GM19238 (cell line): ENCODE measurements at regions not wholly inside any gene's neighbourhood (a gene's known extent, or its start where the extent isn't known, plus 50 kb on each side); places are given as distances from the start of the nearest gene placed in this dataset.
"Not testable (repeated sequence)": the region's sequence is repeated elsewhere in the genome, so short reads cannot be mapped to it uniquely, and the experiment has no call there.

ENCODE experiments used
- DNase-seq: peaks from one replicate; pipeline ENCODE4 v3.0.0; 2011; ENCODE audit warnings: low spot score; ENCODE audit not compliant: insufficient read length

DNA sequence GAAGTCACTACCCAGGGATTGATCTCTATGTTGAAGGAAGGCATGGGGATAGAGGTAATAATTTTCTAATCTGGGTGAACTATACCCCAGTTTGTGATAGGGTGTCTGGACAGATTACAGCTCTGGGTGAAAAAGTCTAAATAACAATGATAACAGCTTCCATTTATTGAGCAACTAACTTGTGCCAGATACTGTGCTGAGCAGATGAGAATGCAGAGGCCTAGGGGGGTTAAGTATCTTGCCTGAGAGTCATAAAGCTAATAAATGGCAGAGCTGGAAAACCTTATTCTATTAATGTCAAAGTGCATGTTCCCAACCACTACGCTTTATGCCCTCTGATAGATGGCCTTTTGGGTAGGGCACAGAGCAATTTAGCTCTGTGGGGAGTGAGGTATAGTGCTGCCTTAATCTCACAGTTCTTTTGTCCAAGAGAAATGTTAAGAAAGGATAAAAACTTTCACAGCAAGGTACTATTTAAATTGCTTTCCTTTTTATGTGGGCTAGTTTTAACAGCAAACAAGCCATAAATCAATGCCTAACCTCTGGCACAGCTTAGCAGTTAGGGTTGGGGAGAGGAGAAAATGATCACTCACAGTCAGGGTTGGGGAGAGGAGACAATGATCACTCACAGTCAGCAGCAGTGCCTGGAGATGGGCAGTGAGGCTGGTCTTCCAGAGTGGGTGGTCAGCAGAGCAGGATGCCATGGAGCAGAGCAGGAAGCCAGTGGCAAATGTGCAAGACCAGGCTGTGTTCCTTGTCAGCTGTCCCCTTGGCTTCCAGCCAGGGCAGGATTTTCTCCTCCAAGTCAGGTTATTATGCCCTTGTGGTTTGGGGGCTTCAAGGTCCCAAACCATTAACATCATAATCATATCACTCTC lies 187.0 kb downstream of the CARTPT start:
- no peak for DNase-seq

DNA sequence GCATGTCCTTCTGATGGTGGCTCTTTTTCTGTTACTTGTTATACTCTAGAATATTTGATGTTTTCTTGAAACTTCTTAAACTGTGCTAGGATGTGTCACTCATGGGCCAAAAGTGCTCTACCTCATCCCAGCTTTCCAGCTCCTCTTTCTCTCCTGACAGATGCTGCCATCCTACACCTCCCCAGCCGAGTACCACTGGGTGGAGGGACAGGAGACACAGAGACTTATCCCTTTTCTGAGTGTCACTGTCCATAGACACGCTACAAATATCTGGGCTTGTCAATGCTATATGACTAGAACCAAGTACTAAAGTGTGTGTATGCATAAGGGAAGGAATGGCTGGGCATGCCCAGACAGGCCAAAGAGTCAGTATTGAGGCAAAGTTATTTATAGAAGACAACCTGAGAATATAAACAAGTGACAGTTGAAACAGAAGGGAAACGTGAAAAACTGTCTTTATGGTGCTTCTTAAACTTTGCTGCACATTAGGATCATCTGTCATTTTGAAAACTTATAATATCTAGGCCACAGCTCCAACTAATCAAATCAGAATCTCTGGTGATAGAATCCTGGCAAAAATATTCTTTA lies 188.0 kb downstream of the CARTPT start:
- DNase-seq = no peak

DNA sequence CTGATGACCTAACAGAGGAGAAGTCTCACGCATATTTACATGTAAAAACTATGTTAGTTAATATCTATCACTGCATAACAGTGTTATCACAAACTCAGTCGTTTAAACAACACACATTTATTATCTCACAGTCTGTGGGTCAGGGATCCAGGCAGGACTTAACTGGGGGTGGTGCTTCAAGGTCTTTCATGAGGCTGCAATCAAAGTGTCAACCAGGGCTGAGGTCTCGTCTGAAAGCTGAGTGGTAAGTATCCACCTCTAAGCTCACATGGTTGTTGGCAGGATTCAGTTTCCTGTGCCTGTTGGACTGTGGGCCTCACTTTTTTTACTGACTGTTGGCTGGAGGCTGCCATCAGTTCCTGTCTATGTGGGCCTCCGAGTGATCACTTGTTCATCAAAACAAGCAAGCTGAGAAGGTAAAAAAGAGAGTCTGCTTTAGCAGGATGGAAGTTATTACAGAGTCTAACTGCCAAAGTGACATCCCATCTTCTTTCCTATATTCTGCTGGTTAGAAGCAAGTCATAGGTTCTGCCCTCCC lies 188.6 kb downstream of the CARTPT start:
- no peak for DNase-seq

DNA sequence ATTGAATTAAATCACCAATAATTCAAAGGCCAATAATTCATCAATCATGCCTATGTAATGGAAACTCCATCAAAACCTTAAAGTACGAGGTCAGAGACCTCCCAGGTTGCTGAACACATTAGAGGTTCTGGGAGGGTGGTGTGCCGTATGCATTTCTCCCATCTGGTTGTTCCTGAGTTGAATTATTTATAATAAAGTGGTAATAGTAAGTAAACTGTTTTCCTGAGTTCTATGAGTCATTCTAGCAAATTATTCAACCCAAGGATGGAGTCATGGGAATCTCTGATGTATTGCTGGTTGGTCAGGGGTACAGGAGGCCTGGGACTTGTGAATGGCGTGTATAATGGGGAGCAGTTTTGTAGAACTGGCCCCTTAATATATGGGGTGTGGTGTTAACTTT lies 191.7 kb downstream of the CARTPT start:
- no peak for DNase-seq

DNA sequence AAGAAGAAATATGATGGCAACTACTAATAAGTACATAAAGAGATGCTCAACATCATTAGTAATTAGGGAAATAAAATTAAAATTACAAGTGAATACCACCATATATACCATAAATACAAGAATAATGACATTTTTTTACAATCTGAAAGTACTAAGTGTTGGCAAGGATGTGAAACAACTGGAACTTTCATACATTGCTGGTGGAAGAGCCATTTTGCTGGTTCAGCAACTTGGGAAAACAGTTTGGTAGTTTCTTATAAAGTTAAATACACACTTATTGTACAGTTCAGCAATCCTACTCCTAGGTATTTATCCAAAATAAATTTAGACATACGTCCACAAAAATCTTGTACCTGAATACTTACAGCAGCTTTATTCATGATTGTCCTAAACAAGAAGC lies 192.9 kb downstream of the CARTPT start:
- no peak for DNase-seq

DNA sequence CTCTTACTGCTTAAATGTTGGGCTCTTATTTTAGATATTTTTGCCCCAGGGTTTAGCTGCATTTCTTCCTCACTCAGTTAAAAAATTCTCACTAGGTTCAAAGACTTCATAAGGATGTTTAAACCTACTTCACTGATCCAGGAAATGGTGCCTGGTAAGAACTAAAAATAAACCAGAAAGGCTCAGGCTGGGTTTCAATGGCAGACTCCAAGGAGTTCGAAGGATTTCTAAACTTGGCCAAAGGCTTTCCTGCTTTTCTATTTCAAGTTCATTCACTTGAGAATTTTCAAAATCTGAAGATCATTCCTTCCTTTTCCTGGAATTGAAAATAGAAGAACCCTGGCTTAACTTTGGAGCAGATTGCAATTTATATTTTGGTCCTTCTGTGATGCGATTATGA lies 193.0 kb upstream of the MAP1B start:
- no peak for DNase-seq

DNA sequence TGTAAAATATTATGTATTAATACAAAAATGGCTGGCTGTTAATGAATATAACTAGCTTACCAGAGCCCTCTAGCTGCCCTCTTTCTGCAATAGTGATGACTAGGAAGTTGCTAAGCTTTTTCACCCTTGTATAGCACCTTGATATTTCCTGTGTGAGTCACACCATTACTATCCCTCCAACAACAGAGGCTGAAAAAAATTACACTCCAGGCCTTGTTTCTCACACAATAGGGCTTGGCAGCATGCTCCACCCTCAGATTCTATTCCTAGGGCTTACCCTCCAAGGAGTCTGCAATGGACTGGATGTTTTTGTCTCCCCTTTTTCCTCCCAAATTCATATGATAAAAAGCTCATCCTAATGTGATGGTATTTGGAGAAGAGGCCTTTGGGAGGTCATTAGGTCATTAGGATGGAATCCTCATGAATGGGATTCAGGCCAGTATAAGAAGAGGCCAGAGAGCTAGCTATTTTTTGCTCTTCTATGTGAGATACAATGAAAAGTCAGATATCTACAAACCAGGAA lies 184.6 kb upstream of the MAP1B start:
- DNase-seq = no peak

DNA sequence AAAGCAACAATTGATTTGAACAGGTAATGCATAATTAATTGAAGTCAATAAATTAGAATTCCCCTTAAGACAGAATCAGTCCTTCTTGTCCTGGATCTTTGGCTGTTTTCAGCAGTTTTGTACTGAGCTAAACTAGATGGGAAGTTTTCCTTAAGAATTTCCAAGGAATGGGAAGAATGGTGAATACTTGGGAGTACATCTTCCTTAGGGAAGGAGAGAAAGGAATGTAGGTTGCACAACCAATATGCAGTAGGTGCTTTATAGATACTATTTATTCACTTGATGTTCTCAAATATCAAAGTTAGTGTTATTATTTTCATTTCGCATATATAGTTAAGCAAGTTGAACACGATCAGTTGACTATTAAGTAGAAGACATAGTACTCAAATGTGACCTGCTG lies 183.5 kb upstream of the MAP1B start:
- DNase-seq = no peak

DNA sequence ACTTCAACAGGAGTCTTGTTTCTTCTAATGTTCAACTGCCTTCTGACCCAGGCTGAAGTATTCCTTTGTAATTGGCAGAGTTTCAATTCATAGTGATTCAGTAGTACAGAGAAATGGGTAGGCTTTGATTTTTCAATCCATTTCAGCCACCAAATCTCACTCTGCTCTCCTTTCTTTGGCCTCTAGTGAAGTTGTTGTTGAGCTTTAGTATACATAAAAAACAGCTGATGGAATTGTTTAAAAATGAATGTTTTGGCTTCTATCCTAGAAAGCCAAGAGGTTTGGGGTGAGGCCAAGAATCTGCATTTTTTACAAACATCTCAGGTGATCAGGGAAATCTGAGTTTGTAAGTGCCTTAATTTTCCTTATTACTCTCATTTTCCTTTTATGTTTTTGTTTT lies 182.9 kb upstream of the MAP1B start:
- DNase-seq = no peak

DNA sequence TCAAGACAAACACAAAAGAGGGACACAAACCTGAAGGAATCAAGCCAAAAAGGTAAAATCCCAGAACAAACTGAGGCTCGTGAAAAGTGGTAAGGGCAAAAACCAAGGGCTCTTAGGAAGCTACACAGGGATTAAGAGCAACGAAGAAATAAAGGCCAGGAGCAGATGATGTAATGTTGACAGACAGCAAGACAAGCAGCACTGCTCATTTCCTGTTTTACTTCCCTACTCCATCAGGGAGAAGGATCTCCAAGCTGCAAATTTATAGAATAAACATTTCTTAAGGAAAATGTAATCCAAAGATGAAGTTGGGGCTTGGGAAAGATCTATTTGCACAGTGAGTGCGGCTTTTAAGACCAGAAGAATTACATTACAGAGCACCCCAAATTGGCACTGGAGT lies 182.3 kb upstream of the MAP1B start:
- no peak for DNase-seq

DNA sequence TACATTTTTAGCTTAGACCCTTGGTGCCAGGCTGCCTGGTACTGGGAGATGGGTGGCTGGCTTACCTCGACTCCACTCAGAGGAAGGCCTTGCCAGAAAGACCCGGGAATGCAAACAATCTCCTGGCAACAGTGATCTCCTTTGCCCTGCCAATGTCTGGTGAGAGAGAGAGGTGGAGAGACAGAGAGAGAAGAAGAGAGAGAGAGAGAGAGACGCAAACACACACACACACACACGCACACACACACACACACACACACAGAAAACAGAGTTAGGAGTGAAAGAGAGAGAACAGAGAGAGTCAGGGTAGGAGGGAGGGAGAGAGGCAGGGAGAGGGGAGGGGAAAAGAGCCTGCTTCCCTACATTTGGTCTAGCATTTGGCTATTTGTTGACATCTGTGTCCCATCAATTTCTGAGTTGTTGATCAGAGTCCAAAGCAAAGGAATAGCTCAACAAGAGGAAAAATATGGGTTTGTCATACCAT lies 181.6 kb upstream of the MAP1B start:
- DNase-seq = no peak

DNA sequence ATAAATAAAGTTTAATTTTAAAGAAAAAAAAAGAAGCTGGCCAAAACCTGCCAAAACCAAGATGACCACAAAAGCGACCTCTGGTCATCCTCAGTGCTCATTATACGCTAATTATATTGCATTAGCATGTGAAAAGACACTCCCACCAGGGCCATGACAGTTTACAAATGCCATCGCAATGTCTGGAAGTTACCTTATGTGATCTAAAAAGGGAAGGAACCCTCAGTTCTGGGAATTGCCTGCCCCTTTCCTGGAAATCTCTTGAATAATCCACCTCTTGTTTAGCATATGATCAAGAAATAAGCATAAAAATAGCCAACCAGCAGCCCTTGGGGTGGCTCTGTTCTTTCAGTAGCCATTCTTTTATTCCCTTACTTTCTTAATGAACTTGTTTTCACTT lies 178.3 kb upstream of the MAP1B start:
- DNase-seq = no peak

DNA sequence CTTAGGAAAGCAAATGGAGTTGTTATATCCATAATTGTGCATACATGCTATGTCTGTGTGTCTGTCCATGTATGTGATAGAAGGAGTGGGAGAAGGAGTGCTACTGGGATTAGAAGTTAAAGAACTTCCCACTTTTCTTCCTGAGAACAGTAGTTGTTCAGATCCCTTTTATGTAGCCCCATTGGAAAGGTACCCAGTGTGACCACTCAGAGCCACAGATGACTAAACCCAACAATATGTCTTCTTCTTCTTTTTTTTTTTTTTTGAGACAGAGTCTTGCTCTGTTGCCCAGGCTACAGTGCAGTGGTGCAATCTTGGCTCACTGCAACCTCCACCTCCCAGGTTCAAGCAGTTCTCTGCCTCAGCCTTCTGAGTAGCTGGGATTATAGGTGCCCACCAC lies 176.7 kb upstream of the MAP1B start:
- not testable (repeated sequence) for DNase-seq

DNA sequence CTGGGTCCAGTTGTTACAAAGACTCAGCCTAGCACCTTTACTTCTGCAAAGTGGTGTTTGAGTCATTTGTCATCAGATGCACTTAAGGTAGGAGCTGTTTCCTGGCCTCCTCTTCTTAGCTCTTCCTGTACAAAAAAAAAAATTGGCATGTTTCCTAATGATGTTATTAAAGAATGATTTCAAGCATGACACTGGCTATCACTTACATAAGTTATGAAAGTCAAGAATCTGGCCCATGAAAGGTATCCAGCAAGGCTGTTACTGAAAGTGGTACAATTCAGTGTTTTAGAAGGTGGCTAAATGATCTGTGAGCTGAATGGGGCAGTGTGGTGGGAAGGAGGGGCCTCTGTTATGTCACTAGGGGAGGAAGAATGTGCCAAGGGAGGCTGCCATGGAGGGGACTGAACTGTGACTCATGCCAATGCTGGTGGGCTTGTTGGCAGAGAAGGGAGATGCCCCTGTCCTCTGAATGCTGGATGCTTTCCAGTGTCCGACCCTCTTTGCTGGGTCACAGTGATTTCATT lies 175.1 kb upstream of the MAP1B start:
- no peak for DNase-seq

DNA sequence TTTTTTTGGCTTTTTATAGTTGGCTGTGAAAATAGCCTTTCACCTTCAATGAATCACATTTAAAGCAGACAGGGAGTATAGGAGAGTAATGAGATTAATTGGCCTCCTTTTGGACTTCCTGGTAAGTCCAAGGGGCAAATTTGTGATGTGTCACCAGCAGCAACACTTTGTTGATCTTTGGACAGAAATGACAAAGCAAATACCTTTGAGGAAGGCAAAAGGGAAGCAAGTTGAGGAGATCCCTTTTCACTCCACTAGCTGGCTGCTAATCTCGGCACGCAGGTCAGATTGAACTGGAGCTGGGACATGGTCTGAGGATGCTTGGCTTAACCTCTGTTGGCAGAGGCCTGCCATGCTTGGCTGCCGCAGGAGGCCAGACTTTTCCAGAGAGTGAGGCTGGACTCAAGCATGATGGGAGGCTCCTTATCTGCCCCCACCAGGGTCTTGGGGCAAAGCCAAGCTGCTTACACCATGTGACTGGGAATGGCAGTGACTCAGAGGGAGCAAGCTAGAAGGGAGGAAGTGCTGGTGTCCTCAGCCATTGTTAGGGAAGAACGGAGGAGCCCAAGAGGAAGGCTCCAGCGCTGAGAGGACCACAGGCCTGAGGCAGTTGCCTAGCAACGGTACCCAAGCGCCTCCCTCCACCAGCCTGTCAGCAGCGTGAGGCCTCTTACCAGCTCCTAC lies 174.5 kb upstream of the MAP1B start:
- no peak for DNase-seq

DNA sequence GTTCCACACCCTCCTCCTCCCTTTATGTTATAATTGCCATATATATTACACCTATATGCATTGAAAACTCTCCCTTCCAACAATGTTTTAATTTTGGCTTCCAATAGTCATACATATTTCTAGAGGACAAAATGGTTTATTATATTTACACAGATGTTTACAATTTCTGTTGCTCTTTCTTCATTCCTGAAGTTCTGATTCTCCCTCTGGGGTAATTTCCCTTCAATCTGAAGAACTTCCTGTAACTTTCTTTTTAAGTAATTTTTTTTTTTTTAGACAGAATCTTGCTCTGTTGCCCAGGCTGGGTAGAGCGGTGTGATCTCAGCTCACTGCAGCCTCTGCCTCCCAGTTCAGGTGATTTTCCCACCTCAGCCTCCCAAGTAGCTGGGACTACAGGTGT lies 173.0 kb upstream of the MAP1B start:
- no peak for DNase-seq

DNA sequence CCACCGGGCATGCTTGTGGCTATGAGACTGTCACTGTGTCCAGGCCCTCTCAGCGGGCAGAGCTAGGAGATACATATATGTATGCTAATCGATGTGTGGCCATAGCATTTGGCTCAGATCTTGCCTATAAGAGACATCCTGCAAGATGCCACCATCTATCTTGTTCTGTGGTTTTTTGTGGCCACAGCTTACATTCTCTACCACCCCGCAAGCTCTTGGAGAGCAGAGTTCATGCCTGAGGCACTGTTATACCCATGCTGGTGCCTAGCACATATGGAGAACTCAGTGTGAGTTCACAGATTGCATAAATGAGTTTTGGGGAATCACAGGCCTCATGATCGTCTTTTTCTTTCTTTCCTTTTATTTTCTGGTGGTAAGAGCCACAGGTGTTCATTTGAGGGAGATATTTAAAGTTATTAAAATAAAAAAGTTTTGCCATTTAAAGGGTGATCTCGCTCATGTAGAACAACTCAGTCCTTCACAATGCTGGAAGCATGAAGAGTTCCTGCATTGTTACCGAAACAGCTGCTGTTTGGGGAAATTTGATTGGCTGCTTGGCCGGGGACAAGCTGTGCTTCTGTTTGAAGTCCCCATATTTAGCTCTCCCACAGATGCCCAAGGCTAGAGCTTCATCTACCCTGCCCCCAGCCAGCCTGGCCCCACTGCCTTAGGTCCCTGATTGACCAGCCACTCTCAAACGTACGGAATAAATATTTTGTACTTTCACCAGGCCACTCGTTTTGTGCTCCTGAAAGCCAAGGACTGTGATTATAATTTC lies 169.2 kb upstream of the MAP1B start:
- DNase-seq = no peak

DNA sequence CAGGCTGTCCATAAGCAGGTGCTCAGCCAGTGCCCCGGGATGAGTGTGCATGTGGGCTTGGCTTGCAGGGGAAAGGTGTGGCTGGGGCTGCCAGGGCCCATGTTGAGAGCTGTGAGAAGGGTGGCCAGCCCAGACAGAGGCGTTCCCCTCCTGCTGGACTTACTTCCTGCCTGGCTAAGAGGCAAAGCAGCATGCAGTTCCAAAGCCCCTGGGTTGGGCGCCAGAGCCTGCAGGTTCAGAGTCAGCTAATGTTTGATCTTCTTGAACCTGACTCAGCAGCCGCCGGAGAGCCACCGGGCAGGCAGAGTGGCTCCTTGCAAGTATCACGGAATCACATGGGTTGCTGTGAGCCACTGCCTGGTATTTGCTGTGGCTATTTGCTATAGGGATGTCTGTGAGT lies 168.4 kb upstream of the MAP1B start:
- DNase-seq = no peak

DNA sequence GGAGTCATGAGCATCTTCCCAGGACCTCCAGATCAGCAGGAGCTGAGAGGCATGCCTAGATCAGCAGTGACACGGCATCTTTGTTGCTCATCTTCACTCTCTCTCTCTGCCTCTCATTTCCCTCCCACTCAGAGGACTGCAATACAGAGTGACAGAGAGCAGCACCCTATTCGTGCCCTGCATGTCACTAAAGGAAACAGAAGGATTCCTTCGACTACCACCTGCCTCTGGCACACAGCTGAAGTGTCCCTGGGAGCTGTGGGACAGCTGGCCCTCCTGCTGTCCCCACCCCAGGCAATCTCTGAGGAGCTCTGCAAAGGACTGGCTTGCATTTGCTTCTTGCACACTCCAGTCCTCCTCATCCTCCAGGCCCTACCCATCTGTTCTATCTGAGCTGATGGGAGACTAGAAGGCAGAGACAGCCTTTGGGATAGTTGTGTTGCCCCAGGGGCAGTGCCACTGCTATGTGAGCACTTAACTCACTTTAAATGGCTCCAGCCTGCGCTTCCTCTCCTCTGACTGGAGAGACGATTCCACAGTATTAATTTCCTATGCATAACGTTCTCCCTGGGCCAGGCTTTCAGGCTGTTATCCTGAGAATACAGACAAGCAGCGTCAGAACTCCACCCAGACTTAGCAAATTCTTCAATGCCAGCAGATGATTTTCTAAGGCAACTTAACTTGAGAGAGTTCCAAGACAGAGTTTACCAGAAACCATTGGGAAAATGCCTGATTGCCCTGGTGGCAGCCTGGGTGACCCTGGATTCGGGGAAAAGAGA lies 167.6 kb upstream of the MAP1B start:
- no peak for DNase-seq

DNA sequence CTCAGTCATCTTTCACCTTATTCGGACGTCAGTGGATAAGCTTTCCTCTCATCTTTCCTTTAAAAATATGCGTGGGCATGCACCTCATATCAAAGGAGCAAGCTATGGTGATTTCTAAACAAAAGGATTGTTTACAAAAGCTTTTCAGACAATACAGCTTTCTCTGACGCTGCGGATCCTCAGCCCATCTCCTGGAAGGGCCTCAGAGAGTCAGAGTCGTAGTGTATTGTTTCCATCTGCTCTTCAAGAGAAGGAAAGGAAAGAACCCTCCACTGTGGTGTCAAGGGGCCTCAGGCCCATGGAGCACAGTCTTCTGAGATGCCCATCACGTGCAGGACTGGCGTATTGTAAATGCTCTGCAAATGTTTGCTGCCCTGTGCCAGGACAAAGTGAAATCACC lies 163.4 kb upstream of the MAP1B start:
- no peak for DNase-seq
